ENCODE measurements at regions not wholly inside any gene's neighbourhood (a gene's known extent, or its start where the extent isn't known, plus 50 kb on each side); places are given as distances from the start of the nearest gene placed in this dataset.

- Histone ChIP-seq H3K14ac (ENCODE audit: insufficient read length) (no peak overlapping the region), H2BK20ac (ENCODE audit: low read length) (no peak overlapping the region), H3K79me1 (ENCODE audit: low read depth, low read length) (no peaks in the 10 kb centered on the region), H3K4me2 (ENCODE audit: insufficient read depth in 1 of 2, low read depth in 2 of 2, low read length in 2 of 2) (no peak overlapping the region), H3K79me2 (ENCODE audit: control insufficient read depth in 1 of 2, insufficient read depth in 2 of 2, low read length in 2 of 2) (no peaks in the 10 kb centered on the region), H3K4ac (replicated peaks; ENCODE audit: insufficient read length, low read depth, low read length) (no peak overlapping the region), H2AK5ac (ENCODE audit: low read depth, low read length) (no peak overlapping the region), H3K4me3 (ENCODE audit: extremely low read depth in 1 of 4, insufficient read depth in 2 of 4, low read depth in 3 of 4, low read length in 4 of 4) (no peak overlapping the region), H4K20me1 (replicated peaks in 1 of 2; ENCODE audit: control insufficient read depth in 1 of 2, insufficient read depth in 2 of 2, low read length in 2 of 2) (no peaks in the 10 kb centered on the region), H4K5ac (ENCODE audit: insufficient read length, low read depth, low read length) (no peak overlapping the region), H2BK5ac (ENCODE audit: low read depth, low read length) (no peak overlapping the region), H3K23ac (ENCODE audit: insufficient read length) (no peak overlapping the region), H4K8ac (ENCODE audit: extremely low read depth, insufficient read depth, low read length) (no peak overlapping the region; the same call in 1 of the 2 replicates), H3K27ac (ENCODE audit: low read depth, low read length) (no peak overlapping the region), H4K91ac (replicated peaks; ENCODE audit: insufficient read length, low read length) (no peak overlapping the region), H3K4me1 (replicated peaks in 1 of 4; ENCODE audit: control insufficient read depth in 3 of 4, insufficient read depth in 4 of 4, low read length in 3 of 4) (no peaks in the 10 kb centered on the region; a peak in 1 of 7 replicates), H2BK12ac (ENCODE audit: low read depth, low read length) (no peak overlapping the region), H3K23me2 (ENCODE audit: low read depth, low read length) (no peaks in the 10 kb centered on the region), H2BK15ac (ENCODE audit: low read length) (no peak overlapping the region), H2BK120ac (replicated peaks; ENCODE audit: low read depth, low read length) (no peak overlapping the region), H3K27me3 (replicated peaks in 1 of 4; ENCODE audit: control insufficient read depth in 3 of 4, extremely low read depth in 1 of 4, insufficient read depth in 3 of 4, low read length in 3 of 4) (no peaks in the 10 kb centered on the region), H3K36me3 (ENCODE audit: control insufficient read depth in 2 of 4, insufficient read depth in 4 of 4, low read length in 3 of 4) (no peaks in the 10 kb centered on the region), H2AFZ (ENCODE audit: low read length) (no peak overlapping the region), H3K56ac (replicated peaks; ENCODE audit: insufficient read length, low read depth, low read length) (no peak overlapping the region), H3K9me3 (ENCODE audit: insufficient read depth in 2 of 2, low read depth in 1 of 2, low read length in 1 of 2) (no peaks in the 10 kb centered on the region), H3K9ac (replicated peaks in 1 of 4; ENCODE audit: extremely low read depth in 1 of 4, low read depth in 3 of 4, low read length in 3 of 4) (no peak overlapping the region), H3K18ac (ENCODE audit: extremely low read depth, low read length) (no peak overlapping the region)
- CTCF ChIA-PET (ENCODE audit: partially characterized antibody): interaction anchor here (1.2 to 2.1 kb wide), 3 partner anchors 10 to 15 kb away, joined by 4 to 21 read pairs (median 4); no protein-coding TSS in a partner anchor
- WGBS, 2 experiments (ENCODE audit: extremely low coverage in 1 of 2, insufficient coverage in 1 of 2, insufficient read length in 1 of 2, insufficient replicate concordance in 2 of 2, low coverage in 1 of 2, low lambda C conversion rate in 2 of 2, missing lambda C conversion rate in 1 of 2): 77% methylated on average over 10 of the region's 10 CpGs; no CpG with 5 or more reads in 1 of the 2 experiments
- POLR2A ChIA-PET (ENCODE audit: partially characterized antibody): no interaction called here
- DNase-seq (ENCODE audit: low read depth in 1 of 2, low spot score in 2 of 2) (no peak), FAIRE-seq (no peak)
These were observed 53.6 kb upstream of the LRRC1 start for GRCh38 chr6:53741034-53741823.
